WTC11 (cell line): ENCODE measurements at regions not wholly inside any gene's neighbourhood (a gene's known extent, or its start where the extent isn't known, plus 50 kb on each side); places are given as distances from the start of the nearest gene placed in this dataset.

ENCODE experiments used
- ATAC-seq: fragments of 200-7000 bp; cut with Tn5 transposase; 2 replicates; pipeline ENCODE4 v1.10.0; 2021; ENCODE audit warnings: mild to moderate bottlenecking, moderate library complexity
- CTCF ChIA-PET: fragments of 300-600 bp; sonication (Branson Sonifier 250); formaldehyde crosslinking; loops from one replicate; lab custom pipeline; 2021; ENCODE audit warnings: antibody characterized with exemption; lab: Charles Lee
- POLR2A ChIA-PET: fragments of 350-600 bp; sonication (Branson Sonifier 250); formaldehyde crosslinking; loops from one replicate; lab custom pipeline; 2021; ENCODE audit warnings: antibody characterized with exemption; lab: Charles Lee
- DNase-seq: peaks from one replicate; pipeline ENCODE4 v3.0.0; 2021; ENCODE audit warnings: low spot score
- H3K27ac Mint-ChIP-seq: 2 replicates; pipeline ENCODE4 v1.8.0; 2021; ENCODE audit warnings: mixed read lengths
- H3K27me3 Mint-ChIP-seq: 2 replicates; pipeline ENCODE4 v1.8.0; 2021; ENCODE audit warnings: low read depth, mild to moderate bottlenecking, moderate library complexity, mixed read lengths
- H3K36me3 Mint-ChIP-seq: 2 replicates; pipeline ENCODE4 v1.8.0; 2021; ENCODE audit warnings: mixed read lengths
- H3K4me1 Mint-ChIP-seq: 2 replicates; pipeline ENCODE4 v1.8.0; 2022; ENCODE audit warnings: mixed read lengths
- H3K4me3 Mint-ChIP-seq: 2 replicates; pipeline ENCODE4 v1.8.0; 2021; ENCODE audit warnings: mild to moderate bottlenecking, moderate library complexity, mixed read lengths
- H3K9me3 Mint-ChIP-seq: 2 replicates; pipeline ENCODE4 v1.8.0; 2021; ENCODE audit warnings: mixed read lengths
- ARID4B ChIP-seq: sonication (generic); formaldehyde crosslinking; IDR thresholded peaks from 2 replicates; pipeline ENCODE4 v1.8.0; 2023; ENCODE audit warnings: missing genetic modification reagents, mild to moderate bottlenecking, borderline replicate concordance
- CREB1 ChIP-seq: sonication (generic); formaldehyde crosslinking; IDR thresholded peaks from 2 replicates; pipeline ENCODE4 v1.8.0; 2023; ENCODE audit warnings: mild to moderate bottlenecking, missing genetic modification reagents
- CREM ChIP-seq: sonication (generic); formaldehyde crosslinking; IDR thresholded peaks from 2 replicates; pipeline ENCODE4 v1.8.1; 2022; ENCODE audit warnings: mild to moderate bottlenecking, missing genetic modification reagents, moderate library complexity
- EMX1 ChIP-seq: fragments of 250-450 bp; sonication (Bioruptor Pico); IDR thresholded peaks from 2 replicates; pipeline ENCODE4 v1.8.0; 2021; ENCODE audit warnings: mild to moderate bottlenecking
- ETV6 ChIP-seq: sonication (generic); formaldehyde crosslinking; IDR thresholded peaks from 2 replicates; pipeline ENCODE4 v1.8.1; 2022; ENCODE audit warnings: mild to moderate bottlenecking, missing genetic modification reagents
- IRF2 ChIP-seq: sonication (generic); formaldehyde crosslinking; IDR thresholded peaks from 2 replicates; pipeline ENCODE4 v1.8.0; 2022; ENCODE audit warnings: low read depth, missing genetic modification reagents, borderline replicate concordance
- MLX ChIP-seq: sonication (generic); formaldehyde crosslinking; IDR thresholded peaks from 2 replicates; pipeline ENCODE4 v1.8.1; 2023; ENCODE audit warnings: mild to moderate bottlenecking, missing genetic modification reagents, moderate library complexity
- MXD4 ChIP-seq: fragments of 250-450 bp; sonication (Bioruptor Pico); IDR thresholded peaks from 2 replicates; pipeline ENCODE4 v1.8.0; 2021; ENCODE audit warnings: mild to moderate bottlenecking, moderate library complexity, borderline replicate concordance
- OVOL2 ChIP-seq: fragments of 250-450 bp; sonication (Bioruptor Pico); IDR thresholded peaks from 2 replicates; pipeline ENCODE4 v1.9.0; 2021; ENCODE audit warnings: mild to moderate bottlenecking, borderline replicate concordance
- SMAD4 ChIP-seq: sonication (generic); formaldehyde crosslinking; IDR thresholded peaks from 2 replicates; pipeline ENCODE4 v1.8.0; 2022; ENCODE audit warnings: mild to moderate bottlenecking, missing genetic modification reagents
- TCF7 ChIP-seq: sonication (generic); formaldehyde crosslinking; IDR thresholded peaks from 2 replicates; pipeline ENCODE4 v1.8.0; 2022; ENCODE audit warnings: mild to moderate bottlenecking, low read depth, missing genetic modification reagents, moderate library complexity
- TEAD4 ChIP-seq: sonication (generic); formaldehyde crosslinking; IDR thresholded peaks from 2 replicates; pipeline ENCODE4 v1.8.0; 2022; ENCODE audit warnings: mild to moderate bottlenecking, missing genetic modification reagents
- TP53 ChIP-seq: sonication (generic); formaldehyde crosslinking; IDR thresholded peaks from 2 replicates; pipeline ENCODE4 v1.8.1; 2023; ENCODE audit warnings: mild to moderate bottlenecking, missing genetic modification reagents
- USF2 ChIP-seq: sonication (generic); formaldehyde crosslinking; IDR thresholded peaks from 2 replicates; pipeline ENCODE4 v1.8.1; 2023; ENCODE audit warnings: mild to moderate bottlenecking, missing genetic modification reagents, moderate library complexity
- ZBTB21 ChIP-seq: sonication (generic); formaldehyde crosslinking; IDR thresholded peaks from 2 replicates; pipeline ENCODE4 v1.8.1; 2023; ENCODE audit warnings: mild to moderate bottlenecking, missing genetic modification reagents, borderline replicate concordance
- ZNF121 ChIP-seq: sonication (generic); formaldehyde crosslinking; IDR thresholded peaks from 2 replicates; pipeline ENCODE4 v1.8.0; 2023; ENCODE audit warnings: missing genetic modification reagents
- ZNF423 ChIP-seq: fragments of 250-450 bp; sonication (Bioruptor Pico); IDR thresholded peaks from 2 replicates; pipeline ENCODE4 v2.1.2; 2022; ENCODE audit warnings: mild to moderate bottlenecking, moderate library complexity
- ZNF425 ChIP-seq: fragments of 250-450 bp; sonication (Bioruptor Pico); conservative IDR thresholded peaks from 2 replicates; pipeline ENCODE4 v1.9.0; 2021; ENCODE audit warnings: mild to moderate bottlenecking
- TF ChIP-seq, protein P1 (sequence below): fragments of 250-450 bp; sonication (Bioruptor Pico); IDR thresholded peaks from 2 replicates; pipeline ENCODE4 v1.8.0; 2021; ENCODE audit warnings: mild to moderate bottlenecking
- TF ChIP-seq, protein P2 (sequence below): fragments of 250-450 bp; sonication (Bioruptor Pico); IDR thresholded peaks from 2 replicates; pipeline ENCODE4 v1.9.0; 2021; ENCODE audit warnings: moderate library complexity, mild to moderate bottlenecking, inconsistent platforms, borderline replicate concordance
- TF ChIP-seq, protein P3 (sequence below): sonication (generic); formaldehyde crosslinking; IDR thresholded peaks from 2 replicates; pipeline ENCODE4 v1.8.1; 2022; ENCODE audit warnings: missing genetic modification reagents, borderline replicate concordance

DNA sequence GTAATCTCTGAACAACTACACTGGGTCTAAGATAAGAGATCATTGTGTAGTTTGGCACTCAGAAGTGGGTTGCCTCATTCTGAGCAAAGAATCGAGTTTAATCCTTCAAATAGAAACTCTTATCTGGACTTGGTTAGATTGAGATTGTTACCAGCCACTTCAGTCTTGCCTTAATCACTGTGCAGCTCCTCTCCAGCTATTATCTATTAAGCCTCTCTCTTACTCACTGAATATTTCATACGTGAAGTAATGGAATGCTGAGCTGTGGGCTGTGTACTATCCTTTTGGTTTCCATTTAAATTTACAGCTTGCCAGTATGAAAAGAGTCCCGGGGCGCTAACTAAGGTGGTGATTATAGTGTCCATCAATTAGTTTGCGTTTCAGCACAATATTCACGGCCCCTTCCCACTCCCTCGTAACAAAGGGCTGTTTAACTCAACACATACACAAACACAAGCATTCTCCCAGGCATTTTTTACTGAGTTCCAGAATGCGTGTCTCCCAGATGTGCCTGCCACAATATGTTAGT, 65.7 kb upstream of the NCKAP5 start (continued):
- TF ChIP-seq, protein P1, sequence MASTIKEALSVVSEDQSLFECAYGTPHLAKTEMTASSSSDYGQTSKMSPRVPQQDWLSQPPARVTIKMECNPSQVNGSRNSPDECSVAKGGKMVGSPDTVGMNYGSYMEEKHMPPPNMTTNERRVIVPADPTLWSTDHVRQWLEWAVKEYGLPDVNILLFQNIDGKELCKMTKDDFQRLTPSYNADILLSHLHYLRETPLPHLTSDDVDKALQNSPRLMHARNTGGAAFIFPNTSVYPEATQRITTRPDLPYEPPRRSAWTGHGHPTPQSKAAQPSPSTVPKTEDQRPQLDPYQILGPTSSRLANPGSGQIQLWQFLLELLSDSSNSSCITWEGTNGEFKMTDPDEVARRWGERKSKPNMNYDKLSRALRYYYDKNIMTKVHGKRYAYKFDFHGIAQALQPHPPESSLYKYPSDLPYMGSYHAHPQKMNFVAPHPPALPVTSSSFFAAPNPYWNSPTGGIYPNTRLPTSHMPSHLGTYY (CRISPR knock-in tag) = no peak
- no peak for TF ChIP-seq TEAD4
- TF ChIP-seq EMX1 (CRISPR knock-in tag) = no peak
- no peak for TF ChIP-seq TP53 (CRISPR knock-in tag)

DNA sequence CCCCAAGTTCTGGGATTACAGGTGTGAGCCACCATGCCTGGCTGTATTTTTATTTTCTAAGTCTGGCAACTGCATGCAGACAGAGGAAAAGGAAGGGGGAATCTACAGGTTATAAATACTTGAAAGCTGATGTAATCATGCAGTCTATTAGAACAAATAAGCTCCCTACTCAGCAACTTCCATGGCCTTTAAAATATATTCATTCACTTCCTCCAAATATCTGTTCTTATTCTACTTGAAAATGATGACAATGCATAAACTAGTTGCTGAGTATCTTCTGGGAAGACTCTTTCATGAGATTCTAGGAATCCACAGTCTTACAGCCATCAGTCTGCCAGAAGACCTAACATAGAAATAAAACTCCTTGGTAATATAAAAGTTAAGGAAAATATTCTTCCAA, 66.9 kb upstream of the NCKAP5 start:
- no peaks in the 10 kb centered on the region for H3K36me3 Mint-ChIP-seq
- DNase-seq (no peak), ATAC-seq (no peak)
- CTCF ChIA-PET = no interaction called here
- no peak overlapping the region for H3K4me3 Mint-ChIP-seq
- no peaks in the 10 kb centered on the region for H3K27me3 Mint-ChIP-seq
- no peaks in the 10 kb centered on the region for H3K9me3 Mint-ChIP-seq
- TF ChIP-seq USF2 (no peak), ZNF121 (CRISPR knock-in tag) (no peak), IRF2 (no peak), CREB1 (CRISPR knock-in tag) (no peak), ZNF423 (no peak), ZNF425 (CRISPR knock-in tag) (no peak), ZBTB21 (CRISPR knock-in tag) (no peak), OVOL2 (CRISPR knock-in tag) (no peak), MLX (CRISPR knock-in tag) (no peak), SMAD4 (CRISPR knock-in tag) (no peak), CREM (no peak), MXD4 (CRISPR knock-in tag) (no peak), ARID4B (CRISPR knock-in tag) (no peak), ETV6 (no peak), TCF7 (CRISPR knock-in tag) (no peak)
- TF ChIP-seq, protein P2, sequence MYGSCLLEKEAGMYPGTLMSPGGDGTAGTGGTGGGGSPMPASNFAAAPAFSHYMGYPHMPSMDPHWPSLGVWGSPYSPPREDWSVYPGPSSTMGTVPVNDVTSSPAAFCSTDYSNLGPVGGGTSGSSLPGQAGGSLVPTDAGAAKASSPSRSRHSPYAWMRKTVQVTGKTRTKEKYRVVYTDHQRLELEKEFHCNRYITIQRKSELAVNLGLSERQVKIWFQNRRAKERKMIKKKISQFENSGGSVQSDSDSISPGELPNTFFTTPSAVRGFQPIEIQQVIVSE = no peak
- TF ChIP-seq, protein P3, sequence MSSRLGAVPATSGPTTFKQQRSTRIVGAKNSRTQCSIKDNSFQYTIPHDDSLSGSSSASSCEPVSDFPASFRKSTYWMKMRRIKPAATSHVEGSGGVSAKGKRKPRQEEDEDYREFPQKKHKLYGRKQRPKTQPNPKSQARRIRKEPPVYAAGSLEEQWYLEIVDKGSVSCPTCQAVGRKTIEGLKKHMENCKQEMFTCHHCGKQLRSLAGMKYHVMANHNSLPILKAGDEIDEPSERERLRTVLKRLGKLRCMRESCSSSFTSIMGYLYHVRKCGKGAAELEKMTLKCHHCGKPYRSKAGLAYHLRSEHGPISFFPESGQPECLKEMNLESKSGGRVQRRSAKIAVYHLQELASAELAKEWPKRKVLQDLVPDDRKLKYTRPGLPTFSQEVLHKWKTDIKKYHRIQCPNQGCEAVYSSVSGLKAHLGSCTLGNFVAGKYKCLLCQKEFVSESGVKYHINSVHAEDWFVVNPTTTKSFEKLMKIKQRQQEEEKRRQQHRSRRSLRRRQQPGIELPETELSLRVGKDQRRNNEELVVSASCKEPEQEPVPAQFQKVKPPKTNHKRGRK = no peak
- H3K4me1 Mint-ChIP-seq = peaks cover 10% of the 10 kb centered on the region; the same call in 1 of the 2 replicates
- POLR2A ChIA-PET = no interaction called here
- H3K27ac Mint-ChIP-seq = no peak overlapping the region
